ENCODE measurements at regions not wholly inside any gene's neighbourhood (a gene's known extent, or its start where the extent isn't known, plus 50 kb on each side); places are given as distances from the start of the nearest gene placed in this dataset.

DNA sequence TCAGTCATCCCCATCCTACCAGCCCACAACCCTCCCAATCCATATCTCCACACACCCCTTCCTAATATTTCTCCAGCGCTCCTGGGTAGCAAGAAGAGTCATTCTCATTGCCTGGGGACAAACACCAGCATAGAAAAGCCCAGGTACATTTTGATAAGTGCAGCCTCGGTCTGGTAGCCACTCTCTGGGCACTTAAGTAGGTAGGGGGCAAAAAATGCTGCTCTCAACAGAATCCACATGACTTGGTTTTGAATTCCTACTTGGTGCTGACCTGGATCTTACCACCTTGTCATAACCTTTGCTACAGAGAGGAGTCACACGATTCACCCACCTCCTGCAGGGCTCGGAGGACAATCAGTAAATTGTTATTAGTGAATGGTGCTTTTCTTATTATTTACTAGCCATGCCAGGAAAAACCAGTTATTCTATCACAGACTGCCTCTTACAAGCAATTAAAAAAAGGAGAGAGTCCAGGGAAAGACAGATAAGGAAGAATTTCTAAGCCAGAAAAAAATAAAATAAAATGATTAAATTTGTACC is 249.1 kb downstream of the LY86 start:
- no peak overlapping the region for H3K4me3 ChIP-seq (ENCODE audit: low read depth, low read length)
- no peaks in the 10 kb centered on the region for H3K4me1 ChIP-seq
- peaks cover 30% of the 10 kb centered on the region for H3K27me3 ChIP-seq
- H3K9me3 ChIP-seq, result no peaks in the 10 kb centered on the region
- no peaks in the 10 kb centered on the region for H3K36me3 ChIP-seq
- DNase-seq, result no peak
- TF ChIP-seq, protein P1, sequence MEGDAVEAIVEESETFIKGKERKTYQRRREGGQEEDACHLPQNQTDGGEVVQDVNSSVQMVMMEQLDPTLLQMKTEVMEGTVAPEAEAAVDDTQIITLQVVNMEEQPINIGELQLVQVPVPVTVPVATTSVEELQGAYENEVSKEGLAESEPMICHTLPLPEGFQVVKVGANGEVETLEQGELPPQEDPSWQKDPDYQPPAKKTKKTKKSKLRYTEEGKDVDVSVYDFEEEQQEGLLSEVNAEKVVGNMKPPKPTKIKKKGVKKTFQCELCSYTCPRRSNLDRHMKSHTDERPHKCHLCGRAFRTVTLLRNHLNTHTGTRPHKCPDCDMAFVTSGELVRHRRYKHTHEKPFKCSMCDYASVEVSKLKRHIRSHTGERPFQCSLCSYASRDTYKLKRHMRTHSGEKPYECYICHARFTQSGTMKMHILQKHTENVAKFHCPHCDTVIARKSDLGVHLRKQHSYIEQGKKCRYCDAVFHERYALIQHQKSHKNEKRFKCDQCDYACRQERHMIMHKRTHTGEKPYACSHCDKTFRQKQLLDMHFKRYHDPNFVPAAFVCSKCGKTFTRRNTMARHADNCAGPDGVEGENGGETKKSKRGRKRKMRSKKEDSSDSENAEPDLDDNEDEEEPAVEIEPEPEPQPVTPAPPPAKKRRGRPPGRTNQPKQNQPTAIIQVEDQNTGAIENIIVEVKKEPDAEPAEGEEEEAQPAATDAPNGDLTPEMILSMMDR (IDR thresholded peaks at IDR 0.05; ENCODE audit: low read depth, low read length), result no peak

DNA sequence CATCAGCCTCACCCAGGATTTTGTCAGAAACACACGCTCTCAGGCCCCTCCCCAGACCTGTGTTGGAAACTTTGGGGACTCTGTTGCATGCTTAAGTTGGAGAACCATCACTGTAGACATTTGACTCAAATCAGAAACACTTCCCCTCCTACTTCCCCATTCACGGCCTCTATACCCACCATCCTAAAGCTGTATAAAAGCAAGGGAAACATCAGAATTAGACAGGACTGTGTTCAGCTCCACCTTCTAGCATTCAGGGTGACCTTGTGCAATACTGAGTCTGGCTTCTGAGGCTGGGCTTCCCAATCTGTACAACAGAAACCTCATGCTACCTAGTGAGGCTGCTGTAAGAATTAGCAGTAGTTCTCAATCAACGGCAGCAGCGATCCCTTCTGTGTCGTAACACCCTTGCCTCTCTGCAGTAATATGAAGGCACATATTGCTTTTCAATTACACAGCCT is 252.3 kb downstream of the LY86 start:
- Histone ChIP-seq H3K4me1 (no peaks in the 10 kb centered on the region), H3K4me3 (ENCODE audit: low read depth, low read length) (no peak overlapping the region), H3K27me3 (peaks cover 32% of the 10 kb centered on the region), H3K36me3 (no peaks in the 10 kb centered on the region), H3K9me3 (no peaks in the 10 kb centered on the region)
- DNase-seq, result no peak
- TF ChIP-seq, protein P1 (IDR thresholded peaks at IDR 0.05; ENCODE audit: low read depth, low read length), result no peak

DNA sequence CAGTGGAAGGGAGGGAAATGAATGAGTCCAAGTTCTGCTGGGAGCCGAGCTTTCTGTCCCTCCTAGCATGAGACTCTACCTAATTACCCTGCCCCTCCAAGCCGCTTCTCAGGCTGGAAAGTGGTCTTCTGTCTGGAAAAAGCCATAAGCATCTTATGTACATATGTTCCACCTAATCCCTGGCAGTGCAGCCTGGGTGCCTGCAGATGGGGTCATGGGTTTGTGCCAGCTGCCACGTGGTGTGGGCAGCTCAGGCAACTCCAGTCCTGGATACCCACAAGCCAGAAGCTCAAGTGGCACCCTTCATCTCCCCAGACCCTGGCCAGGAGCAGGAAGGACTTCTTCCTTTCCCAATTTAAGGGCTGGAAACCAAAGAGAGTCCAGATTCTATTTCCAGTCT is 253.1 kb downstream of the LY86 start:
- TF ChIP-seq, protein P1 (IDR thresholded peaks at IDR 0.05; ENCODE audit: low read depth, low read length), result no peak
- no peak for DNase-seq
- Histone ChIP-seq H3K36me3 (no peaks in the 10 kb centered on the region), H3K4me1 (no peaks in the 10 kb centered on the region), H3K4me3 (ENCODE audit: low read depth, low read length) (no peak overlapping the region), H3K27me3 (peaks cover 28% of the 10 kb centered on the region), H3K9me3 (no peaks in the 10 kb centered on the region)

DNA sequence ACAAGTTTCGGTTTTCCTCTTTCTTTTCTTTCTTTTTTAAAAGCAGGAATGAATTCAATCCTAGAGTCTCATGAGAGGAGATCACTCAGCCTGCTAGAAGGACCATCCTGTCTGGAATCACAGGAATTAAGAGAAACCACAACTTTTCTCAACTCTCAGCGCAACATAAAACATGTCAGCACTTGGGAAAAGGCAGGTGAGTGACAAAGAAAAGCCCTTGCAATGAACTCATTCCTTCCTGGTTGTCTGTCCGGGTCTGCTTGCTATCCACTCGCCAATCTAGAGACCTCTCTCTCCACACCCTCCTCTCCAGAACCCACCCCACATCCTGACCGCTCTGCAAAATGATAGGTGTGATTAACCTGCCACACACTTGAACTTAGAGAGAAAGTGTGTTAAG is 253.8 kb downstream of the LY86 start:
- Histone ChIP-seq H3K9me3 (no peaks in the 10 kb centered on the region), H3K4me1 (no peaks in the 10 kb centered on the region), H3K36me3 (no peaks in the 10 kb centered on the region), H3K27me3 (peaks cover 25% of the 10 kb centered on the region), H3K4me3 (ENCODE audit: low read depth, low read length) (no peak overlapping the region)
- TF ChIP-seq, protein P1 (IDR thresholded peaks at IDR 0.05; ENCODE audit: low read depth, low read length), result no peak
- DNase-seq, result no peak

DNA sequence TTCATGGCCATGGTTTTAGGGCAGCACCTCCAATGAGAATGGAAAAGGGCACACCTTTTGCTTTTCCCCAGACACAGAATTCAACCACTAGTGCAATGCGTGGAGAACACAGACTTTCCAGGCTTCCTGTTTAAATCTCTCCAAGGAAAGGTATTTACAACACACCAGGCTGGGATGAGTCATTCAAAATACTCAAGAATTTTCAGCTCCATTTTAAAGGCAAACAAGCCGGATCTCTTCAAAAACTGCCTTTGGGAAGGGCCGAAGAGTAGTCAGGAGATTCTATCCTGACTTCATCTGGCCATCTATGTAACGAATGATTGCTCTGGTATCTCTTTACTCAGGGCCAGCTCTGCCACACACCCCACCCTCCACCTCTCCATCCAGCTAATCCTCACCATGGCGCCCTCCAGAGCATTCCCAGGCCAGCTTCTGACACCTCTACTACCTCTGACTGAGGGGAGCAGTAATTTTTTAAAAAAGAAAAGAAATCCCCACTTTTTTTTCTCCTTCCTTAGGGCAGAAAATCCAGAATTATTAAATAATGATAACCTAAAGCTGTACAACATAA is 254.6 kb downstream of the LY86 start:
- Histone ChIP-seq H3K36me3 (no peaks in the 10 kb centered on the region), H3K9me3 (no peaks in the 10 kb centered on the region), H3K4me3 (ENCODE audit: low read depth, low read length) (no peak overlapping the region), H3K27me3 (peaks cover 21% of the 10 kb centered on the region), H3K4me1 (no peaks in the 10 kb centered on the region)
- TF ChIP-seq, protein P1 (IDR thresholded peaks at IDR 0.05; ENCODE audit: low read depth, low read length), result no peak
- DNase-seq, result no peak

DNA sequence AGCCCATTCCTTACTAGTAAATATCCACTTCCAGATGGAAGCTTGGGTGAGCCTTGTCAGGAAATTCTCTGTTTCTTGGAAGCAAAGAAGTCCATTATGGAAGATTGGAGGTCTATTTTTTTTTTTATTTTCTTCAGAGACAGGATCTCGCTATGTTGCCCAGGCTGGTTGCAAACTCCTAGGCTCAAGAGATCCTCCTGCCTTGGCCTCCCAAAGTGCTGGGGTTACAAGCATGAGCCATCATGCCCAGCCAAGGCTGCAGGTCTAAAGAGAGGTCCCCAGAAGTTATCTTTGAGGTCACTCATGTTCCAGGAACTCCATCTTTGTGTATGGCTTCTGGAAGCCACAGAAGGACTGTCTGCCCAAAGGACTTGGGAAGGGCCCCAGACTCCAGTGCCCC is 255.3 kb downstream of the LY86 start:
- H3K9me3 ChIP-seq, result no peaks in the 10 kb centered on the region
- TF ChIP-seq, protein P1 (IDR thresholded peaks at IDR 0.05; ENCODE audit: low read depth, low read length), result no peak
- H3K4me1 ChIP-seq, result no peaks in the 10 kb centered on the region
- no peak overlapping the region for H3K4me3 ChIP-seq (ENCODE audit: low read depth, low read length)
- no peak for DNase-seq
- H3K36me3 ChIP-seq, result no peaks in the 10 kb centered on the region
- peaks cover 21% of the 10 kb centered on the region for H3K27me3 ChIP-seq
